HG03439 (cell line): ENCODE measurements at regions not wholly inside any gene's neighbourhood (a gene's known extent, or its start where the extent isn't known, plus 50 kb on each side); places are given as distances from the start of the nearest gene placed in this dataset.

Experiments used
- ATAC-seq: cut with Tn5 transposase; IDR thresholded peaks from one replicate; pipeline ENCODE4 v1.9.1; 2021; ENCODE audit warnings: mild to moderate bottlenecking, moderate library complexity; ENCODE audit not compliant: unreplicated experiment

DNA sequence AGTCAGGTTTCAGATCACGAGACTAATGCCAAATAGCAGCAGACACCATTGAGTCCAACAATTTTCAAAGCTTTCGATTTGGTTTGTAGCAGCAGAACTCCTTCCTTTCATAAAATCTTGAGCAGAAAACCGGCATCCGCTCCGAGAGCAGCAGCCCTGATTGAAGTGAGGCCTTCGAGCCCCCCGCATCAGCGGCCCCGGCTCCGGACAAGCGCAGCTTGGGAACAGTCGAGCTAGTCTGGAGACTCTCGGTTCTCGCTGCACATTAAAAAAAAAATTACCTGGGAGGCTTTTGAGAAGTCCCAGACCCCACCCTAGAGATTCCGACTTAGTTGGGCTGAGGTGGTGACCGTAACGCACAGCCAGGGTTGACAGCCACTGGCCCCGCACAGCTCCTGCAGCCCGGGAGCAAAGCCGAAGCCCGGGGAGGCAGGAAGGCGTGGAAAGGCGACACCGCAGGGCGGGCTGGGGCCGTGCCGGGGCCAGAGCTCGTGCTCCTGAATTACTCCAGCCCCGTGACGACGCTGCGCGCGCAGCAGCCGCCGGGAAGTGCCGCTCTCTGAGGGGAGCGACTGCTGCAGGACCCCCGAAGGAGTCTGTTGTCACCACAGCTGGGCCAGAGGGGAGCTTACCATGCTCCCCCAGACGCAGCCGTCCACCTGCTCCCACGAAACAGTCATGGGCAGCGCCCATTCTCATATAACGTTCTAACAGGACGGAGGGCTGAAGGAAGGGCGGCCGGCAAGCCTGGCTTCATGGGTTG lies 57.8 kb downstream of the SPATA19 start:
- no peak for ATAC-seq

DNA sequence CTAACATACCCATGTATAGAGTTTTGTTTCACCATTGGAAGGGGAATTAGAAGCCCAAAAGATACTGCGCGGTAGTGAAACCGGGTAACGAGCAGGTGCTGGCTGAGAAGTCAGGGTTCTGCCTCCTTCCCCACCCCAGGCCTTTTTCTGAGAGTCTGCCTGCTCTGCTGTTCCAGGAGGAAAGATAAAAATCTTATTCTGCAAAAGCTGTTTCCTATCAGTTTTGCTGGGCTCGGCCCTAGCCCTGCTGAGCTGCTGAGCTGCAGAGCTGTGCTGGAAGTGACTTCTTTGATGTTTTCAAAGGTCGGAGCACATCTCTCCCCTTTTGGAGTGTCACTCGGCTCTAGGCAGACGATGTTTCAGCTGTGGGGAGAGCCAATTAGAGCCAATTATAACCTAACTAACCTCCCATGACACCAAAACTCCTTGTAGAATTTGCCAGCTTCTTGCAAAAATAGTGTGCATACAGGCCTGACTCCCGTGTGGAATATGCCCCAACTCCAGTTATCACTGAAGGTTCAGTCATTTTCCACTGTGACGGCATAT lies 59.4 kb downstream of the SPATA19 start:
- ATAC-seq = no peak

DNA sequence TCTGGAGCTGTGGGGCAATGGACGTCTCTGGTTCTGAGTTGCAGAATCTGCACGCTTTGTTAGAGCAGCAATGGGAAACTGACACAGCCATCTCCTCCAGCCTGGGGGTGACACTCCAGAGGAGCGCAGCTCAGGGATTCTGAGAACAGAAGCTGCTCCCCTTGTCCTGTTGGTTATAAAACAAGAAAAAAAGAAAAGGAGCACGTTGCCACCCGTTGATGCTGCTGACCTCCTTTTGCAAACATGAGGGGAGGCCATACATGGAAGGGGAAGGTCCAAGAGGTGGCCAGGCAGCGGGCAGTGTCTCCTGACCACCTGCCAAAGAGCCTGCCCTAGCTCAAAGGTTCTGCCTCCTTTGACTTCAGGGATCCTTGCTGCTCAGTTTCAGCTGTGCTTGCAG lies 61.0 kb downstream of the SPATA19 start:
- no peak for ATAC-seq

DNA sequence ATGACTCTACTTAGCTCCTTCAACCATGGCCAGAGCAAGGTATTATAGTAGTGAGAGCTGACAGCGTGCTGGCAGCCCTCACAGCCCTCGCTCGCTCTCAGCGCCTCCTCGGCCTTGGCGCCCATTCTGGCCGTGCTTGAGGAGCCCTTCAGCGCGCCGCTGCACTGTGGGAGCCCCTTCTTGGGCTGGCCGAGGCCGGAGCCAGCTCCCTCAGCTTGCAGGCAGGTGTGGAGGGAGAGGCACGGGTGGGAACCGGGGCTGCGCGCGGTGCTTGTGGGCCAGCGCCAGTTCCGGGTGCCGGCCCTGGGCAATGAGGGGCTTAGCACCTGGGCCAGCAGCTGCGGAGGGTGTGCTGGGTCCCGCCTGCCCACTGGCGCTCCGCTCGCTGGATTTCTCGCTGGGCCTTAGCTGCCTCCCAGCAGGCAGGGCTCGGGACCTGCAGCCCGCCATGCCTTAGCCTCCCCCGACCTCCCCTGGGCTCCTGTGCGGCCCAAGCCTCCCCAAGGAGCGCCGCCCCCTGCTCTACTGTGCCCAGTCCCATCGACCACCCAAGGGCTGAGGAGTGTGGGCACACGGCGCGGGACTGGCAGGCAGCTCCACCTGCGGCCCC lies 63.1 kb downstream of the SPATA19 start:
- no peak for ATAC-seq

DNA sequence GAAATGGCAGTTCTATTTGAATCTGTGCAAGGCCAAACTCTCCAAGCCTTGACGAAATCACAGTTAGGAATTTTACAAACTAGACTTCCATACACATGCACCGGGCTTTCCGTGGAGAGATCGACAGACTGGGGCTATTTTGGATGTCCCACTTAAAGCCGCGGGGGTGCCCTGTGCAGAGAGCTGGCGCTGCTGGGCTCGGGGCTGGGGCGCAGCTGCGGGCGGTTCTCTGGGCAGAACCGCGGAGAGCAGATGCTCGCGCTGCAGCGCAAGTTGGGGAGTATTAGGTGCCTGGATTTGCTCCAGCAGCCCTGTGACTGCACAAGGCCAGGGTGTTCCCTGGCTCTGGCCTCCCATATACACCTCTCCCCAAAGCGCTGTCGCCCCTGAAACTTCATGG lies 67.2 kb downstream of the SPATA19 start:
- ATAC-seq = no peak

DNA sequence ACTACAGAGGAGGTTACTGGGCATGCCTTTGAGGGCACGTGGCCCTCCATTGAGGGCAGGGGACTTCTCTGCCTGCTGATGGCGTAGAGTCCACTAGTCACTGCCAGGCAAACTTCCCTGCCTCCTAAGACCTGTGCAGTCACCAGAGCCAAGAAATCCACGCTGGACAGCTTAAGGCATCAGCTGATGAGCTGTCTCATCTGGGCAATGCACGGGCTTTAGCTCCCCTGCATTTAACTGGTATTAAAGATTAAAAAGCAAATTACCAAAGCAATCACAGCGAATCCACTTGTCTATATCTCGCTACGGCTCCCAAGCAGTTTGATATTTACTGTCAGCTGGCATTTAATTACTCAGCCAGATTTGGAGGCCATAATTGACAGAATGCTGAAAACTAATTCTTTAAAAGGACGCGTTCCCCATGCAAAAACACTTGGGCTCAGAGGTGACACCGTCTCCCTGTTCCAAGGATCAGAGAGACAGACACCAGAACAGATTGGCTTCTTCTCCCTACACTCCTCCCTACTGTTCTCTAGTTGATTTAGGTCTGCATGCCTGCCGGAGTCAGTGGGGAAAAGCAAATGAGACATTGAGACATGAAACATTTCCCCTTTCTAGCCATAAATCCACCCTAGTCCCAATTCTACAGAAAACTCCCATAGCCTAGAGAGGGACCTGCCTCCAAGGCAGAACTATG lies 68.5 kb downstream of the SPATA19 start:
- ATAC-seq = no peak

DNA sequence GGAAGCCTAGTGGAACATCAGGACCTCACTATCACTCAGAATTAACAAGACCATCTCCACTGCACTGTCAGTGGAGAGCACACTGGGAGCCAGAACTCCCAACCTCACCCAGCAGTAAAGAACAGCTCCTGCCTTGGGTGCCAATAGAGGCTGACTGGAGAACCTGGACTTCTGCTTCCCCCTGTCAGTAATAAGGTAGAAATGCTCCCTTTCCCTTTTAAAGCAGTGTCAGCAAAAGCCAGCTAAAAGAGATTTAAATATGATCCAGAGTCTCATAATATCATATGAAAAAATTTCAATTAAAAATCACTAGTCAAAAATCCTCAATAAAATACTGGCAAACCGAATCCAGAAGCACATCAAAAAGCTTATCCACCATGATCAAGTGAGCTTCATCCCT lies 82.8 kb downstream of the SPATA19 start:
- ATAC-seq = no peak

DNA sequence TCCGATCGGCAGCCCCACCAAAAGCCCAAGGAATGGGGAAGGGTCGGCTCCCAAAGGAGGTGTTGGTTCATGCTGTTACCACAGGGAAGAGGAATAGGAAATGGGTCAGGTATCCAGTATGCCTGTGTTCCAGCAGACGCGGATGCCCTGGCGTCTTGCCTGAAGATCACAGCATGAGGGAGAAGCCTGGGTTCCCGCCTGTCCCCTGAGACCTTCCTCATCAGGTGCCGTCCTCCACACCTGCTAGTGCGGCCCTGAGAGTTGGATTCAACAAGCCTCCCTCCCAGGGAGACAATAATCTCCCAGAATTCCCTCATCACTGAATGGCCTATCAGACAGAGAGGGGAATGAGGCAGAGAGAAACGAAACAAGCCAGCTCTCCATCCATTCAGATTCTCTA lies 92.2 kb downstream of the SPATA19 start:
- ATAC-seq = no peak

DNA sequence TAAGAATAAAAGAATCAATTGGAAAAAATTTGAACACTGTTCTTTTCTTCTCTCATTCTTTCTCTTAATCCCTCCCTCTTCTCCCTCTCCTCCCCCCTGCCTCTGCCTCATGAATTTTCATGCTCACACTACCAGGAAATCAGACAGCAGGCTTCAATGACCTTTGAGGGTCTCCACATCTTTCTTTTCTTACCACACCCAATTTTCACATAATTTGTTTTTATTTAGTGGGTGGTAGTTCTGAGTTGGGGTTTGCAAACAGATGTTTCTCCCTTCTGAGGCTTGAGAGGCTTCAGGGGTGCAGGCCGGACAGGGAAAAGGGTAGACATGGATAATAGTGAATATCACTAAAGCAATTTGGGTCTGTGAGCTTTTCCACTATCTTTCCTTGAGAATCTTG lies 95.5 kb downstream of the SPATA19 start:
- no peak for ATAC-seq

DNA sequence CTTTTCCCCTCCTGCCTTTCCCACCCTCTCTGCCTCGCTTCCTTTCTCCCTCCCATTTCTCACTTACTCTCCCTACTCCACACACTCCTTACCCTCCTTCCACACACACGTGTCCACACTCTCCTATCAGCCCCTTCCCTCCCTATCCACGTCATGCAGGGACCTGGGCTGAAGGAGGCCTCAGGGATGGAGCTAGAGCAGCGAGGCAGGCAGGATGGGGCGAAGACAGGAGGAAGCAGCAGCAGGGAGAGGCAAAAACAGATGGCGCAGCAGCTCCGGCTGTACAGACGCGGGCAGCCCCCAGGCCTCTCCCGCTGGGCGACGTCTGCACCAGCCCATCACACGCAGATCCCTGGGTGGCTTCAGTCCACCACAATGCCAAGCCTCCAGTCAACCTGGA lies 97.9 kb downstream of the SPATA19 start:
- no peak for ATAC-seq

DNA sequence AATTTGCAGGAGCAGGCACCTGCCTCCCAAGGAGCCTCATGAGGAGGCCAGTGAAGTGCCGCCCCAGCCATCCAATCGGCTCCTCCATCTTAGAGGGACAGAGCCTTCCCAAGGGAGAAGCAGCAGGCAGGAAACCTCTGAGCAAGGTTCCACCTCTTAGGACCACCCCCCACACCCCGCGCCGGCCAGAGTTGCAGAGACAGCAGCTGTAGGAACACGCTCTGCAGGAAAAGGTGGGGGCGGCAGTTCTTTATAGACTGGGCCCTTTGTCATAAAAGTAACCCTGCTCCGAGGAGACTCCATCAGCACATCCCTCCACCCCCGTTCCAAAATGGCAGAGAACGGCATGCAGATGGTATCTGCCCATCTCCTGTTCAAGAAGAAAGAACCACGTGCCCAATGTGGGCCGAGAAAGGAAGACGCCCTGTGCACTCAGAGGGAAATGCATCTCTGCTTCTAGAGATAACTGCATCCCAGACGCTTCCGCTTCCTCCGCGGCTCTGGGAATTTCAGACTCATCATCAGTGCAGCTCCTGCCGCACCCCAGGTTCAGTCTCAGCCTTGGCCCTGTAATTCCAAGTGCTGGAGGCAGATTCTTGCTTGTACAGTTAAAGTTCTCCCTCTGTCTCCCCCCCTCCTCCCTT lies 98.5 kb downstream of the SPATA19 start:
- ATAC-seq = no peak

DNA sequence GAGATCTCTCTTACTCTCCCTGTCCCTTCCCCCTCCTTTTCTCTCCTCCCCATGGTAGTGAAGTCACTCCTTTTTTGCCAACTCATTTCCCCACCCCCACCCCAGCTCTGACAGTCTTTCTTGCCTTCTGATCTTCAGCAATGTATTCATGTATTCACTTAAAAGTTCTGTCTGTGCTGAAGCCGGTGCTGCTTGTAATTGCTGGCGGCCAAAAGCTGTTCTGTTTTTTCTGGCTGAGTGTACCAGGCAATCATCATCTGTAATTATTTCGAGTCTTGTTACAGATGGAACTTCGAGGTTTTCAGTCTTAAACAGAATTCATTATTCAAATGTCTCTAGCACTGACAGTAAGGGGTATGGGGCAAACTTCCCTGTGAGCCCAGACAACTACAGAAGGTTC lies 99.5 kb downstream of the SPATA19 start:
- ATAC-seq = no peak

DNA sequence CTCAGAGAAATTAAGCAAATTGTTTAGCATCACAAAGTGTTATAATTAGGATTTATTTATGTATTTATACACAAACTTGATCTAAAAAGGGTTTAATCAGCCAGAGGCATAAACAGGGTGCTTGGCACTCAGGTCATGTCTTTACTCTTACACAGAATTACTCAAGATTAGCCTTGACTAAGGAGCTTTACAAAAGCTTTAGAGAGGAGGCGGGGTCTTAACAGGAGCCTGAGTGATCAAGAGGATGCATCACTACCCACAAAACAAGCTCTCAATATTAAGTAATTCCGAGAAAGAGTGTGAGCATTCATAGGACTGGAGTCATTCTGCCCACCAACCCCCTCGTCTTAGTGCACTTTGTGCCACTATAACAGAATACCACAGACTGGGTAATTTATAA lies 103.0 kb downstream of the SPATA19 start:
- no peak for ATAC-seq

DNA sequence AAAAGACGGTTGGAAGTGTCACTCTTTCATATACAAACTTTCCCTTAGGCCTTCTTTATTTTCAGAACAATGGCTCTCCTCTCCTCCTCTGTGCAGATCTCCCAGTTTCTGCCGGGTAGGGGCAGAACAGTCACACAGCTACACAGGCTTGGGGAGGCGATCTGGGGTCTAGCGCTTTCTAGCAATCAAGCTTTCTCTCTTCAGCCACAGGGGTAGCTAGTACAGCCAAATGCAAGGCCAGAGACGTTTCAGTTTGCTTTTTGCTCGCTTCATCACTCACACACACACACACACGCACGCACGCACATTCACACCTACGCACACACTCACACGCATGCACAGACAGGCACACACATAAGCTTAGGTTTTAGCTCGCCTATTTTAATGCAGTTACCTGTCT lies 104.3 kb downstream of the SPATA19 start:
- no peak for ATAC-seq

DNA sequence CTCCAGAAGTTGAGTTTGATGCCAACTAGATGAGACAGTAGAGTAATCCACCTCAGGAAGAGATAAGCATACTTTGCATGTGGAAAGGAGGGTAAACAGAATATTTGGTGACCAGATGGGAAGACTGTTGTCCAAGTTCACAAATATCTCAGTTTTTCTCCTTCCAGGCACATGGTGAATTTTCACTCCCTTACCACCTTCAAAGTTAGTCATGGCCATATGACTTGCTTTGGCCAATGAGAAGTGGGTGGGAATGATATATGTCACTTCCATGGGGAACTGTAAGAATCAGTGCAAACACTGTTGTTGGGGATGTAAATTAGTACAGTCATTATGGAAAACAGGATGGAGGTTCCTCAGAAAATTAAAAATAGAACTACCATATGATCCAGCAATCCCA lies 105.8 kb downstream of the SPATA19 start:
- no peak for ATAC-seq

DNA sequence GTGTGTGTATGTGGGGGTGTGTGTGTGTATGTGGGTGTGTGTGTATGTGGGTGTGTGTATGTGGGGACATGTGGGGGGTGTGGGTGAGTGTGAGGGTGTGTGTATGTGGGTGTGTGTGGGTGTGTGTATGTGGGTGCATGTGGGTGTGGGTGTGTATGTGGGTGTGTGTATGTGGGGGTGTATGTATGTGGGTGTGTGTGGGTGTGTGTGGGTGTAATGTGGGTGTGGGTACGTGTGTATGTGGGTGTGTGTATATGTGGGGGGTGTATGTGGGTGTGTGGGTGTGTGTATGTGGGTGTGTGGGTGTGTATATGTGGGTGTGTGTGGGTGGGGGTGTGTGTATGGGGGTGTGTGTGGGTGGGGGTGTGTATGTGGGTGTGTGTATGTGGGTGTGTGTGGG lies 106.7 kb downstream of the SPATA19 start:
- ATAC-seq = no peak

DNA sequence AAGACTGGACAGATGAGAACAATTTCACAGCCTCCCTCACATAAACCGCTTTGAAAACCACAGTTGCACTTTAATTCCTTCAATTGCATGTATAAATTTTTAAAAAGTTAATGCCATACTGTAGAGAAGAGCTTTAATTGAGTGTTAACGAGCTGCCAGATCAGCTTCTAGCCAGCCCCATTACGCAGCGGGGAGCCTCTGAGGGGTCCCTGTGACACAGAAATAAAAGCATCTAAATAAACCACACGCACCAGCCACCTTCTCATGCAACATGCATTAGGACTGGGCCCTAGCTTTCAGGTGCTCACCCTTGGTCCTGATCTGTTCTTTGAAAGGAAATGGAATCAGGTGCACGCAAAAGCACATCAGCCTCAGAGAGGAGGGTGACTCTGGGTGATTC lies 111.7 kb downstream of the SPATA19 start:
- ATAC-seq = no peak

DNA sequence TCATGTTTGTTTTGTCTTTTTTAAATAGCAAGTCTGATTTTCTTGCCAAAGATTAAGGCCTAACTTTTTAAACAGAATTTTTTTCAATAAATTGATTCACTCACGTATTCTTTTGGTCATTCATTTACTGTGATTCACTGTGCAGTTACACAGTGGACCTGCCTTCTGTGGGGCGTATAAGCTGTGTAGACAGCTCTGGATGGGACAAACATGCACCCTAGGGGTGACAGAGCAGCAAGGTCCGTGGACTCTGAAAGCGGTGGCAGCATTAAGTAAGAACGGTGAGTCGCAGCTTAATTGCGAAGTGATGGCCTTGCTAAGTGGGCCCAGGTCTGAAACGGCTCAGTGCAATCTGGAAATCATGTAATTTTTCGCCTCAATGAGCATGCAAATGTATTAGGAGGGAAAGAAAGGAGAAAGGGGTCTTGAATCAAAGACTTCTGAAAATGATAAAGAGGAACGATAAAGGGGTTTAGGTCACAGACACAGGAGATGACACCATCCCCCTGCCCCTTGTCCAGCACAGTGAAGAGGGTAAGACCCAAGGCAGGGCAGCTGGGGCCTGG lies 113.1 kb downstream of the SPATA19 start:
- no peak for ATAC-seq

DNA sequence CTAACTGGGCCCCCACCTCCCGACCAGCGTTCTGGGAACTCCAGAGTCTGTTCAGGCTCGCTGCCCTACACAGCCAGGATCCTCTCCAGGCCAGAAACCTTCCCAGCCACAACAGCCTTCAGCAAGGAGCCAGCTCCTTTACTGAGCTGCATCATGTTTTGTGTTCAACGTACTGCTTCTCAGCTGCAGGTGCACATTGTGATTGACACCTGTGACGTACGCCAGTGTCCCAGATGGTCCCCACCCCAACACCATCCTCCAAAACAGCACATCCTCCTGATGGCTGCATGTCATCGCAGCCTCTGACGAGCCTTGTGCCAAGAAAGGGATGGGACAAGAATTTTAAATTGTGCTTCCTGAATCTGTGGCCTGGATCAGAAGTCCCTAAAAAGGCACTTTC lies 117.5 kb downstream of the SPATA19 start:
- ATAC-seq = no peak

DNA sequence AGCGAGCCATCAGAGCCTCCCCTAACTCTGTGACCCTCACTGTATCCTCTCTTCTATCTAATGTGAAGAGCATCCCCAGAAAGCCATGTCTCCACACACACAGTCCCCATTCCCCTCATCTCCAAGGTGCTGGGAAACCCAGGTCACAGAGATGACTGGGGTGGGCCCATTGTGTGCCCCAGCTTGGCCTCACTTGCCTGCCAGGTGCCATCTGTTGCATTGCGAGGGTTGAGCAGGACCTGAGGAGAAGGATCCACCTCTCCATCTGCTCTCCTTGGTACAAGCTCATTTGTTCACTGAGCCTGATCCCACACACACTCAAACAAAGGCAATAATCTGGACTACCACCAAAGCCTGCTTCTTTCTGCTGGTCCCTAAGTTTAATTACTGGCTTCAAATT lies 118.8 kb downstream of the SPATA19 start:
- ATAC-seq = no peak

DNA sequence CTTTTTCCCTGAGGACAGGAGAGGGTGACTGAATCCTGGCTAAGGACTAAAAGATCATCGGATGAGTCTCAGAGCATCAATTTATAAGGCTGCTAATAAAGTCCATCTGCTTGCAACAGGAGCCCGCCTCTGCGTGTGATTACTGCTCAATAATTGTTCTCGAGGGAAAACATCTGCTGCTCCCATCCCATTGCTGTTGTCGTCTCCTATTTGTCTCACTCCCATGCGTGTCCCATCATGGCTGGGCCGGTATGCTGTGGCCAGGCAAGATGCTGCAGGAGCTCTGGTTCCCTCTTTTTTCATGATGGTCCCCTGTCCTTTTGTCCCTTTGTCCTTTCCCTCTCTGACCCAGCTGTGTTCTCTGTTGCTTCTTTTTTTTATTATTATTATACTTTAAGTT lies 121.2 kb downstream of the SPATA19 start:
- no peak for ATAC-seq
